ENCODE measurements at regions not wholly inside any gene's neighbourhood (a gene's known extent, or its start where the extent isn't known, plus 50 kb on each side); places are given as distances from the start of the nearest gene placed in this dataset.
"Not testable (repeated sequence)": the region's sequence is repeated elsewhere in the genome, so short reads cannot be mapped to it uniquely, and the experiment has no call there.

- intact Hi-C loops (cut with DNase I), result no loop called here
- ATAC-seq, result no peak
- no peak for DNase-seq (ENCODE audit: low spot score)
These were observed 1223.8 kb downstream of the AMY1C start for GRCh38 chr1:104973516-104973915.

GRCh38 chr1:104979651-104980050 lies 1230.0 kb downstream of the AMY1C start:
- intact Hi-C loops (cut with DNase I), result no loop called here
- DNase-seq (ENCODE audit: low spot score) (no peak), ATAC-seq (no peak)

- no peak for ATAC-seq
- intact Hi-C loops (cut with DNase I), result no loop called here
- no peak for DNase-seq (ENCODE audit: low spot score)
These were observed 1237.5 kb downstream of the AMY1C start for GRCh38 chr1:104987210-104987609.

- ATAC-seq, result no peak
These were observed 1239.3 kb downstream of the AMY1C start for GRCh38 chr1:104989012-104989411.

GRCh38 chr1:104991702-104992101 lies 1242.0 kb downstream of the AMY1C start:
- intact Hi-C loops (cut with DNase I), result no loop called here
- no peak for ATAC-seq
- DNase-seq (ENCODE audit: low spot score), result no peak

More at GRCh38 chr1:104989012-104989411, 1239.3 kb downstream of the AMY1C start:
- intact Hi-C loops (cut with DNase I), result no loop called here
- no peak for DNase-seq (ENCODE audit: low spot score)

- intact Hi-C loops (cut with DNase I), result no loop called here
- ATAC-seq (no peak), DNase-seq (ENCODE audit: low spot score) (no peak)
These were observed 1251.1 kb downstream of the AMY1C start for GRCh38 chr1:105000793-105001192.

GRCh38 chr1:105004515-105004914 lies 1254.8 kb downstream of the AMY1C start:
- ATAC-seq (peak; percentile 34), DNase-seq (ENCODE audit: low spot score) (no peak)
- intact Hi-C loops (cut with DNase I), result no loop called here

GRCh38 chr1:105005594-105006195 lies 1256.0 kb downstream of the AMY1C start:
- ATAC-seq, result peak; percentile 32
- intact Hi-C loops (cut with DNase I), result no loop called here
- no peak for DNase-seq (ENCODE audit: low spot score)

- no peak for ATAC-seq
- intact Hi-C loops (cut with DNase I), result no loop called here
These were observed 1267.9 kb downstream of the AMY1C start for GRCh38 chr1:105017587-105017986.

GRCh38 chr1:105023719-105024118 lies 1274.0 kb downstream of the AMY1C start:
- DNase-seq (ENCODE audit: low spot score), result no peak
- intact Hi-C loops (cut with DNase I), result no loop called here
- ATAC-seq, result no peak

More at GRCh38 chr1:105017587-105017986, 1267.9 kb downstream of the AMY1C start:
- DNase-seq (ENCODE audit: low spot score), result no peak

GRCh38 chr1:105027838-105028471 lies 1278.3 kb downstream of the AMY1C start:
- intact Hi-C loops (cut with DNase I), result no loop called here
- DNase-seq (ENCODE audit: low spot score) (no peak), ATAC-seq (no peak)

GRCh38 chr1:105072446-105072845 lies 1322.7 kb downstream of the AMY1C start:
- DNase-seq (ENCODE audit: low spot score), result no peak
- ATAC-seq, result no peak
- intact Hi-C loops (cut with DNase I), result no loop called here

GRCh38 chr1:105072850-105073249 lies 1323.2 kb downstream of the AMY1C start:
- intact Hi-C loops (cut with DNase I), result no loop called here
- DNase-seq (ENCODE audit: low spot score), result no peak
- ATAC-seq, result no peak

GRCh38 chr1:105073660-105074059 lies 1324.0 kb downstream of the AMY1C start:
- intact Hi-C loops (cut with DNase I), result no loop called here
- ATAC-seq (no peak), DNase-seq (ENCODE audit: low spot score) (no peak)

- no peak for DNase-seq (ENCODE audit: low spot score)
- no peak for ATAC-seq
- intact Hi-C loops (cut with DNase I), result no loop called here
These were observed 1333.9 kb downstream of the AMY1C start for GRCh38 chr1:105083611-105084010.

GRCh38 chr1:105087506-105087905 lies 1337.8 kb downstream of the AMY1C start:
- ATAC-seq (no peak), DNase-seq (ENCODE audit: low spot score) (no peak)
- intact Hi-C loops (cut with DNase I), result no loop called here

- no peak for DNase-seq (ENCODE audit: low spot score)
- intact Hi-C loops (cut with DNase I), result no loop called here
- ATAC-seq, result no peak
These were observed 1338.5 kb downstream of the AMY1C start for GRCh38 chr1:105088166-105088565.

- intact Hi-C loops (cut with DNase I); DNase-seq (ENCODE audit: low spot score); ATAC-seq: not testable (repeated sequence)
These were observed 1344.2 kb downstream of the AMY1C start for GRCh38 chr1:105093893-105094292.

- no peak for DNase-seq (ENCODE audit: low spot score)
- ATAC-seq, result no peak
- intact Hi-C loops (cut with DNase I), result no loop called here
These were observed 1350.4 kb downstream of the AMY1C start for GRCh38 chr1:105100102-105100501.

GRCh38 chr1:105101261-105101660 lies 1351.6 kb downstream of the AMY1C start:
- intact Hi-C loops (cut with DNase I), result no loop called here
- DNase-seq (ENCODE audit: low spot score), result no peak
- no peak for ATAC-seq

GRCh38 chr1:105102371-105102770 lies 1352.7 kb downstream of the AMY1C start:
- no peak for ATAC-seq
- intact Hi-C loops (cut with DNase I), result no loop called here
- DNase-seq (ENCODE audit: low spot score), result no peak
